Femur (tissue), 1 donor: ENCODE measurements at regions not wholly inside any gene's neighbourhood (a gene's known extent, or its start where the extent isn't known, plus 50 kb on each side); places are given as distances from the start of the nearest gene placed in this dataset.

ENCODE experiments used
- DNase-seq: peaks from one replicate; pipeline ENCODE4 v3.0.0-alpha.2; 2017

GRCh38 chr4:17293901-17294300 is 218.0 kb downstream of the QDPR start:
- no peak for DNase-seq

- no peak for DNase-seq
These were observed 223.7 kb downstream of the QDPR start for GRCh38 chr4:17288151-17288550.

DNA sequence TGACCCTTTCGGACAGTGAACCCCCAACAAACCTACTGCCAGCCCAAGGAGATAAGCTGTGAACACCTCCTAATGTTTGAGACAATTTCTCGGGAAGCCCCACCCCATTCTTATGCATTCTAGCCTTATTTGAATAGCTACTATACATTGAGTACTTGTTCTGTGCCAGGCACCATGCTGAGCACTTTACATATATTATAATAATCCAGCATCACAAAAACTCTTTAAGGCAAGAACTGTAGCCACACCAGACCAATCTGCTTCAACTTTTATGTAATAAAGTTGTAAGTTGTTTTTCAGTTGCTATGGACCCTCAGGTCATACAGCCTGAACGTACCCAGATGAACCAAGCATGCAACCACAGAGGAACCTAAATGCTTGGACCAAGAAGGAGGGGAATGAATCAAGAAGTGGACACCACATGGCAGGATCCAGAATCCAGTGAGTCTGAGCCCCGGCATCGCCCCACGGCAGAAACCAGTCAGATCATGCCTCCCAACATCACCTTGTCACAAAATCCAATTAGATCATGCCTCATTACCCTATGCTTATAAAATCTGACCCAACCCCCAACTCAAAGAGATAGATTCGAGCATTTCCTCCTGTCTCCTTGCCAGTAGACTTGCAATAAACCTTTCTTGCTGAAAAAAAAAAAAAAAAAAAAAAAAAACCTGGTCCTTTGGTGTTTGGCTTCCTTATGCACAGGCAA is 225.0 kb downstream of the QDPR start:
- DNase-seq: no peak

GRCh38 chr4:17285747-17286146 is 226.1 kb downstream of the QDPR start:
- no peak for DNase-seq

GRCh38 chr4:17284323-17285175 is 227.3 kb downstream of the QDPR start:
- no peak for DNase-seq

GRCh38 chr4:17283832-17284231 is 228.1 kb downstream of the QDPR start:
- no peak for DNase-seq

DNA sequence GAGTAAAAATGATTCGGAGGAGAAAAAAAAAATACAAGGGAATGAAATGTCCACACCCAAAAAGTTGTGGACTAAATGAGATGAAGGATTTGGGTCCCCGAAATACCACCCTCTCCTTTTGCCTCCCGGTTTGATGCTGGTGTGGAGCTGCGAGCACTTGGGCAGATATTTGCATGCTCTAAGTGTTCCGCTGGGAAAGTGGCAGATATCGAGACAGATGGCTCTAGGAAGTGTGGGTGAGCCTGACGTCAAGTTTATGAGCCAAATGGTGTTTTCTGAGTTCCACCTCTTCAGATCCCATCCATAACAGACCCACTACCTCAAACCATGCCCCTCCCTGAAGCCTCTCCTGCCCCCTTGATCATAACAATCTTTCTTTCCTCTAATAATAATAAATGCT is 228.6 kb downstream of the QDPR start:
- DNase-seq: no peak

DNA sequence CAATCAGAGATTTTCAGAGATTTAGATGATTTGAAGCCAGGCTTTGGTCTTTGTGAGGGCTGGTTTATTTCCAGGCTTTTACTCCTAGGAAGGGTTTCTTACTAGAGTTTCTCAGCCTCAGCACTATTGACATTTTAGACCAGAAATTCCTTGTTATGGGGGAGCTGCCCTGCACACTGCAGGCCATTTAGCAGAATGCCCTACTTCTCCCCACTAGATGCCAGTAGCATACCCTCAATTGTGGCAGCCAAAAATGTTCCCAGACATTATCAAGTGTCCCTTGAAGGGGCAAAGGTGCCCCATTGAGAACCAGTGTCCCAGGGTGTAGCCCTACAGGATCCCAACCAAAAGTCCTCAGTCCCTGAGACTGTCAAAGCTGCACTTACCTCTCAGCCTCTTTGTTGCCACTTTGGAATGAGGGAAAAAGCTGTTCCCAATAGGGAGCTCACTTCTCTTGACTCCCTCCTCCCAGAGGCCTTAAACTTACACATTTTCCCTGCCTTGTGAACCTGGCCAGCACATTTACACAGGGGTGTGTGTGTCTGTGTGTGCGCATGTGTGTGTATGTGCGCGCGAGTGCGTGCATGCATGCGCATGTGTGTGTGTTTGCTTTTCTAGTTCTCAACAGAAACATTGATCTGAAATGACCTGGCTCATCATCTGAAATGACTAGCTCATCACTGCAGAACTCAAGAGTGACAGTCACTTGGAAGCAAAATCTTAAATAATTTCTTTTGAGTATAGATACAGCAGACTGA is 231.4 kb downstream of the QDPR start:
- DNase-seq: no peak

DNA sequence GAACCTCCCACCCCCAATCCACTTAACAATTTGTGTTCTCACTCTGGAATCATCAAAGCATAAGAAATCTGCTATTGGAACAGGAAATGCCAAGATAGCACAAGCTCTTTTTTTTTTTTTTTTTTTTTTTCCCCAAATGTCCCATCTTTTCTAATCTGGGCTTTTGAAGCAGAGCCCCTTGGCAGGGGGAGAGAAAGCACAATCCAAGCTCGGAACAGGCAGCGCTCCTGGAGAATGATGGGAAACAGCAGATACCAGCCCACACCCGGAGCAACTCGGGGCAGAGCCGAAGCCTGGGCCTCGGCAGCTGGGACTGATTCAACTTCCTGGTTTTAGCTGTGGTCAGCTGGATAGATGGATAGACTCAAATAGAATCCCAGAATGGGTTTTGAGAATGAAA is 235.1 kb downstream of the QDPR start:
- peak; percentile 39 for DNase-seq

DNA sequence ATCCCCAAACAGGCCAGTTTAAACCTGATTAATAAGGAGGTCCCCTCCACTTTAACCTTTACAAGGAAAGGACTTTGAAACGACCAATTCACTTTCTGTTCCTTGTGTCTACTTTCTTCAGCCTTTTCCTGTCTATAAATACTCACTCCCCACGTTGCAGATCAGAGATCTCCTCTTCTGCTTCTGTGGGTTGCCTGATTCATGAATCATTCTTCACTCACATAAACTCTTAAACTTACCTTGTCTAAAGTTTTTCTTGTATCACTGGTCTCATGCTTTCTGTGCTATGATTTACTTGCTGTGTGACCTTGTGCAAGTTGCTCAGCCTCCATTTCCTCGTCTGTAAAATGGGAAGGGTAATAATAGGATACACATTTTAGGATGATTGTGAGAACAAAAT is 236.1 kb downstream of the QDPR start:
- DNase-seq: no peak

GRCh38 chr4:17273047-17273446 is 238.8 kb downstream of the QDPR start:
- DNase-seq: no peak

DNA sequence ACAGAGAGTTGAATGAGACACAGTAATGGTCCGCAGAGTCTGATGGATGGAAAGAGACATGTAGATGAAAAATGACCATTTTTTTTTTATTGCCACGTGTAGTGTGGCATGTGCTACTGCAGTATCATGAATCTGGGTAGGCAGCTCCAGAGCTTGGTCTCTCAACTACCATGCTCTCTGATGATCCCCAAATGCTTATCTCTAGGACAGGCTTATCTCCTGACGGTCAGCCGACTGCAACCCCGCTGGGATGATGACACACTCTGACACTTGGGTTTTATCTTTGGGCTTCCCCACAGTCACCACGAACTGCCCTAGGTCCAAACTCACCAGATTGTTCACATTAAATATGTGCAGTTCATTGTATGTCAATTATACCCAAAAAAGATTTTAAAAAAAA is 239.7 kb downstream of the QDPR start:
- DNase-seq: no peak

DNA sequence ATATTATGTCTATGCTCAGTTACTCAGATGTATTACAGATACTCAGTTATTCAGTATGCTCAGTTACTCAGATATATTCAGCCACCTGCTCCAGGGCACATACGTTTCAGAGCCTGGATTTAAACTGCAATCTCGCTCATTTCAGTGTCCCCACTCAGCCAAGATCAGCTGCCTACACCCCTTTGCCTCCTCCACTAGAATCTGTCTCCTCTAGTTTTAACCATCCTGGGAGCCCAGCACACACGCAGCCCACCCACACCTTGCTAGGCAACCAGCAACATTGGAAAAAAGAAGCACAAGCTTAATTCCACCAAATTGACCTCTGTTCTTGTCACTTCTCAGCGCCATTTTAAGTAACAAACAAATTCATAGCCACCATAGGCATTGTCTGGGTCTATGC is 246.2 kb downstream of the QDPR start:
- DNase-seq: no peak

DNA sequence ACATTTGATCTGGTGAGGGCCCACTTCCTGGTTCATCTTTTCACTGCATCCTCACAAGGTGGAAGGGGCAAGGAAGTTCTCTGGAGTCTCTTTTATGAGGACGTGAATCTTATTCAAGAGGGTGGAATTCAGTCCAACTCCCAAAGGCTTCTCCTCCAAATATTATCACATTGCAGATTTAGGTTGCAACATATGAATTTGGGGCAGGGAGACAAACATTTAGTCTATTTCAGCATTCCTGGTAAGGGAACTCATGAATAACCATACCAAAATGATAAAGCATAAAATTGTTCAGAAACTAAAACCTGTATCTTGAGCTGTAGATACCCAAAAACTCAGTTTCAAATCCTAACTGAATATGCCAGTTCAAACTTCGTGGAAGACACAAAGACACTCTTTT is 246.8 kb downstream of the QDPR start:
- no peak for DNase-seq

DNA sequence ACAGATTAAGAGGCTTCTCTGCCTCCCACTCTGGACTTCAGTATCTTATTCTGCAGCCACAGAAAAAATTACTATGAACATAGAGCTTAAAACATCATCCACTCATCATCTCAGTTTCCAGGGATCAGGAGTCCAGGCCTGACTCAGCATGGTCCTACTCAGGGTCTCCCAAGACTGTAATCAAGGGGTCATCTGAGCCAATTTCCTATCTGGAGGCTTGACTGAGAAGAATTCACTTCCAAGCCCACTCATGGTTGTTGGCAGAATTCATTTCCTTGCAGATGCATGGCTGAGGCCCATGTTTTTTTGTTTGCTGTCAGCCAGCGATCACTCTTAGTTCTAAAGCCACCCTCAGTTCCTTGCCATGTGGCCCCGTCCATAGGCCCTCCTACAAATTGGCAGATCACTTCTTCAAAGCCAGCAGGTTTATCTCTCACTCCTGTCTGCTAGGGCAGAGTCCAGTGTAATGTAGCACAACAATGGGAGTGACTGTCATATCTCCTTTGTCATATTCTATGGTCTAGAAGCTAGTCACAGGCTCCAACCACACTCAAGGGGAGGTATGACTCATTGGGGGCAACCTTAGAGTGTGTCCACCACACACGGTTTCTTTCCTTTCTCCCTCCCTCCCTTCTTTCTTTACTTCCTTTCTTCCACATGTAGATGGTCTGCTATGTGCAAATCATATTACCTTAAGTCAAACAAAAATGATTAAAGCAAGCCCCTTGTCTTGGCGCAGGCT is 251.6 kb downstream of the QDPR start:
- DNase-seq: no peak

DNA sequence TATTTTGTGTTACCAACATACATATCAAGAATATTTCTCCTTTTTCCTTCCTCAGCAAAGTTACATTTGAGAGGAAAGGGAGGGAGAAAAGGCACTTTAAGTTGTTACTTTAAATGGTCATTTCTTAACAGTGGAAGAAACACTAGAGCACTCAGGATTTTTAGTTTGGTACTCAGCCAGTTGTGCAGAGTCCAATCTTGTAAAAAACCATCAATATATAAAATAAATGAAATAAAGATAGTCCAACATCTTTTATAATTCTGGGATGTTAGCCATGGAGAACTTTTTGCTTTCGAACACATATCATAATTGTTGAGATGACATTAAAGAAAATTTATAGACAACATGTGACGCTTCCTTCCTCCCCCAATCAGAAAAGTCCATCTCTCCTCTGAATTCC is 253.8 kb downstream of the QDPR start:
- no peak for DNase-seq

DNA sequence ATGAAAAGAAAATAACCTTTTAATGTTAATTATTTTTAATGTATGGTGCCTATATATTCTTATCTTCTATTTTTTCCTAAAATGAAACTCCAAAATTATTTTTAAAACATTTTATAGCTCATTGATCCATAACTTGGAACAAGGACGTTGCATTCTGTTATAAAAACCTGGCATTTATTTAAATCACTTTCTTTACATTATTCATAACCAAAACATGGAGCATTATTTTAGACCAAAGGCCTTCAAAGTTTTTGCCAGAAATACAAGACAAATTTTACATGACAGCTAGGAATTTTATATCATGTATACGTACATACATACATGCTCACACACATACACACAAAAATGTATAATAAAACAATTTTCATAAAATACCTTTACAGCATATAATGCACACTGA is 259.8 kb downstream of the QDPR start:
- no peak for DNase-seq

- no peak for DNase-seq
These were observed 260.8 kb downstream of the QDPR start for GRCh38 chr4:17251101-17251500.

GRCh38 chr4:17250591-17250990 is 261.3 kb downstream of the QDPR start:
- DNase-seq: no peak

DNA sequence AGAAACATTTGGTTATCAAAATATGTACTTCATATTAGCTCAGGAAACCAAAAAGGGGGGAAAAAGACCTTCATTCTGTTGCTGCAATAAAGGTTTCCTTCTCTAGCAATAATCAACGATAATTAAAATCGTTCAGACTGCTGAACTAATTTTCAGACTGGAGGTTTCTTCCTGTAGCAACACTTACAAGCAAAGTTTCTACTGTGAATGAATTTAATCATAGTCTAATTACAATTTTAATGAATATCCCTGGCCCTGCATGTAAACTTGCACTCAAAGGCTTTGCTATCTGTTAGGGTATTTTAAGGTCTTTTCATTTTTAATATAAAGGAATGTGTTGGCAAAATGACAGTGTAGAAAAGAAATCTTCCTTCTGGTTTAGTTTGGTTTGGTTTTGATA is 265.2 kb downstream of the QDPR start:
- DNase-seq: no peak

DNA sequence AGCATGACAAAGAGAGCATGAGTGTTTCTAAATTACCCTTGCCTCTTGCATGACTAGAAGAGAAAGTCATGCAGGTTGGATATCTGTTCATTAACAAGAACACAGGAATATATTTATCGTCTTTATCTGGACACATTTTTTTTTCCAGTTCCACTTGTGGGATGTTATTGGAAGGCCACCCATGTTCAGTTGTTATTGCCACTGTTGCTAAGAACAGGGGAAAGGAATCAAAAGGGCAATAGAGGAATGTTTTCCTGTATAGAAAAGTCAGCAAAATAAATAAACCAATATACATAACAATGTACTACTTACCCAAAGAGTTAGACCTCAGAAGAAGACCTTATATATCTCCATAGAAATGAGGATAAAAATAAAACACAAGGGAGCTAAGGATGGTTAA is 270.1 kb downstream of the QDPR start:
- no peak for DNase-seq

DNA sequence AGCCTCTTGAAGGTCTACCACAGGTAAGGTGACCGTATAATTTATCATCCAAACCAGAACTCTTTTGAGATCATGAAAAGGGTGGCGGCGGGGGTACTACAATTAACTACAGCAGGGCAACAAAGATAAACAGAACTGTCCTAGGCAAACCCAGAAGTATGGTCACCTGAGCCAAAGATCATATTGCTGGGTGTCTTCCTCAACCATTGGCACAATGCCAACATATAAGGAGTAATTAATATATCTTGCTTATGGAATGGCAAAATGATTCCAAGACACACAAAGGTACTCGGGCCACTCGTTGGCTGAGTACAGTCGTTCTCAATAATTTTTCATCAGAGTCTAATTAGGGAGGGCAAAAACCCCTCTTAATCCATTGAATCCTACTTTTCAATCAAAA is 273.3 kb downstream of the QDPR start:
- no peak for DNase-seq

DNA sequence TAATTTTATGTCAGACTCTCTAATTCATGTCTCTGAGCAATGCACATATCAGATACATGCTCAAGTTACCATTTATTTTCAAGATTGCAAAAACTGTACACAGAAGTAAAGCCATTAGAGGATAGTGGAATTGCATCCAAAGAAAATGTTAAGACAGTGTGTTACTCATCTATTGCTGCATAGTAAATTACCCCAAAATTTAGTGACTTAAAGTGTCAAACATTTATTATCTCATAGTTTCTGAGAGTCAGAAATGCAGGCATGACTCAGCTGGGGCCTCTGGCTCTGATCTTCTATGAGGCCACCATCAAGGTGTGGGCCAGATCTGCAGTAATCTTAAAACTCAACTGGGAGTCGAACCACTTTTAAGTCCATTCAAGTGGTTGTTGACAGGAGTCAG is 275.2 kb downstream of the QDPR start:
- no peak for DNase-seq
